Fibroblast of upper back skin (primary cell): ENCODE measurements at regions not wholly inside any gene's neighbourhood (a gene's known extent, or its start where the extent isn't known, plus 50 kb on each side); places are given as distances from the start of the nearest gene placed in this dataset.

ENCODE experiments used
- DNase-seq: peaks from one replicate; pipeline ENCODE4 v3.0.0-alpha.2; 2013

DNA sequence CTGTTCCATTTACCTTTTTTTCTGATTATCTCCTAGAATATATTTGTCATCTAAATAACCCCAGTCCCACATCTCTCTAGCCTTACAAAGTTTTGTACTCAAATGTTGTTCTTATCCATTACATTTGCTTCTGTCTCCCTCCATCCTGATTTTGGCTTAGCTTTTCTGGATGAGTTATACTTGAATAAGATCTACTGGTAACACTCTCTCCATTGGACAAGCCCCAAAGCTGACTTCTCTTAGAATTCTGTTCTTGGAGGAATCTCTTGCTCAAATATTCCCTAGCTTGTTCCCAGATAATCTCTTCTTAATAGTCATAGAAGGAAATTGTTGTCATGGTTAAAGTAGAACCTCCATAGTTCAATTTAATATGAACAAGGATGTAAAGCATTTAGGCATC lies 115.5 kb upstream of the HS3ST1 start:
- no peak for DNase-seq

DNA sequence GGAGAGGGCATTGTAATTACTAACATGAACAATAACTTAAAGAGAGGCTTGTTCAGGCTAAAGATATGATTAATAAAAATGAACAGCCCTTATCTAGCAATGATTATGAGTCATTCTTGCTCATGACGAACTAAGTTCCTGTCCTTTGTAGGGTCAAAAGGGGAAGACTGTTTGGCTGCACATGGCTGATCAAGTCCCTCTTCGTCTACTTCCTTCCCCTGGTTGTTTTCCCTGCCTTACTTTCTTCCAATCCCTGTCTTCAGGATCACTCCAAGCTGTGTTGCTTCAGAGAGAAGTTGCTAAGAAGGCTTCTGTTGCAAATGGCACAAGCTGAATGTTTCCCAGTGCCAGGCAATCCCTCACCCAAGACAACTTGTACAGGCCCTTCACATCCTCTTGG lies 115.0 kb upstream of the HS3ST1 start:
- DNase-seq: no peak

GRCh38 chr4:11542952-11543351 lies 114.3 kb upstream of the HS3ST1 start:
- no peak for DNase-seq

- no peak for DNase-seq
Observed at GRCh38 chr4:11537846-11538245, 109.2 kb upstream of the HS3ST1 start.

DNA sequence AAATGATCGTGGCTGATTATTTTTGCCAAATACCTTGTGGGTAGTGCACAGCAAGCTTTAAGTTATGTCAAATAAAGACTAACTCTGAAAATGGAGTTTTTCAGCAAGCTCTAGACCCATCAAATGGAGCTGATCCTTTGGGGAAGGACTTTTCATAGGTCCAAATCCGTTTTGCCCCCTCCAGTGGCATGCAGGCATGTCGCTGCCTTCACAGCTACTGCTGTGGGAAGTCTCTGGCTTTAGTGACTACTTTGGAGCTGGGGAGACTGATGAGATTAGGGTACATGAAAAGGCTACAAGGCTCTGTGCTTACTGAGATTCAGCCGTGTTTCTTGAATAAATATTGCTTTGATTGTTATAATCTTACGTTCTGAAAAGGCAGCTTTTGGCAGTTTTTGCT lies 106.6 kb upstream of the HS3ST1 start:
- DNase-seq: no peak

DNA sequence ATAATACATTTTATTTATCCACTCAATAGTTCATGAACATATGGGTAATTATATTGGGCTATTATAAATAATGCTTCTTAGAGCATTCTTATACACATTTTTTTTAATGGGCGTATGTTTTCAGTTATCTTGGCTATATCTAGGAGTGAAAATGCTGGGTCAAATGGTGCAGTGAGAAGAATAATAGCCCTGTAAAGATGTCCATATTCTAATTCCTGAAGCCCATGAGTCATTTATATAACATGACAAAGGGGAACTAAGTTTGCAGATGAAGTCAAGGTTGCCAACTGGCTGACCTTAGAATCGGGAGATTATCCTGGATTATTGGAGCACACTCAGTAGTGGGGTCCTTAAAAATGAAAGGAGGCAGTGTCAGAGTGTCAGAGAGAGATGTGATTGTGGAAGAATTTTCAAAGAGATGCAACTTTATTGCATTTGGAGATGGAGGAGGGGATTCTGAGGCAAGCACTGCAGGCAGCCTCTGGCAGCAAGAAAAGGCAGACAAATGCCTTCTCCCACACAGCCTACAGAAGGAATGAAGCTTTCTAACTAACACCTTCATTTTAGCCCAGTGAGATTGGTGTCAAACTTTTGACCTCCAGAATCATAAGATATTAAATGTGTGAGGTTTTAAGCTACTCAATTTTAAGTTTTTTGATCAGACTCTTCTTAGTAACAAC lies 106.1 kb upstream of the HS3ST1 start:
- no peak for DNase-seq

GRCh38 chr4:11532138-11532537 lies 103.4 kb upstream of the HS3ST1 start:
- DNase-seq: no peak

DNA sequence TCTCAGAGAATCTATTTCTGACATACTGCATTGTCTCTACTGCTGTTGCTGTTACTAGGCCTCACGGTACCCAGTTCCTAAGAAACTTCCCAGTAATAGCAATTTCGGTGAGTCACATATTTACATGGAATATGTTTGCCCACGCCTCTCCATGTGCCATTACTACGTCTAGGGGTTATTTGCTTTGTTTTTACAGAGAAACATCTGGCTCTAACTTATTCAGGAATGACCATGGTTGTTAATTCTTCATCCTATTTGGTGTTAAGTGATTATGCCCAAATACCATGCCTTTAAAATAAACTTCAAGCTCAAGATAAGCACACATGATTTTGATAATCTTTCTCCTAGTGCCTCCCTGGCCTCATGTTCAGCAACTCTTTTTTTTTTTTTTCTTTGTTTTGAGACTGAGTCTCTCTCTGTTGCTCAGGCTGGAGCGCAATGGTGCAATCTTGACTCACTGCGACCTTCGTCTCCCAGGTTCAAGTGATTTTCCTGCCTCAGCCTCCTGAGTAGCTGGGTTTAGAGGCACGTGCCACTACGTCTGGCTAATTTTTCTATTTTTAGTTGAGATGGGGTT lies 101.0 kb upstream of the HS3ST1 start:
- no peak for DNase-seq

DNA sequence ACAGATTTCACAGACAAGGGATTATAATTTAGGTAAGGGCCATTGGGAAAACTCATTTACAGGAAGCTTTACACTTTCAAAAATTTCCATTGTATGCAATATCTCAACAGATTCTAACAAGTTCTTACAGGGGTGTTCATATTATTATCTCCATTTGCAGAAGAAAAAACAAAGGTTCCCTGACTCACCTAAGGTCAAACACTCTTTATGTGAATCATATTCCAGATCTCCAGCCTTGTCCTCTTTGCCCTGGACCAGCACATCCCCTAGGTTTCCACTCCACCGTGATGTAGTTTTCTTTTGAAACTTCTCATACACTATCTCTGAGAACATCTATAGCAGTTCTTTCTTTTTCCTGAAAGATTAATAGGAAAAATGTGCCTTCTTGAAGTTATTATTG lies 96.4 kb upstream of the HS3ST1 start:
- no peak for DNase-seq

- no peak for DNase-seq
Observed at GRCh38 chr4:11518754-11519153, 90.1 kb upstream of the HS3ST1 start.

DNA sequence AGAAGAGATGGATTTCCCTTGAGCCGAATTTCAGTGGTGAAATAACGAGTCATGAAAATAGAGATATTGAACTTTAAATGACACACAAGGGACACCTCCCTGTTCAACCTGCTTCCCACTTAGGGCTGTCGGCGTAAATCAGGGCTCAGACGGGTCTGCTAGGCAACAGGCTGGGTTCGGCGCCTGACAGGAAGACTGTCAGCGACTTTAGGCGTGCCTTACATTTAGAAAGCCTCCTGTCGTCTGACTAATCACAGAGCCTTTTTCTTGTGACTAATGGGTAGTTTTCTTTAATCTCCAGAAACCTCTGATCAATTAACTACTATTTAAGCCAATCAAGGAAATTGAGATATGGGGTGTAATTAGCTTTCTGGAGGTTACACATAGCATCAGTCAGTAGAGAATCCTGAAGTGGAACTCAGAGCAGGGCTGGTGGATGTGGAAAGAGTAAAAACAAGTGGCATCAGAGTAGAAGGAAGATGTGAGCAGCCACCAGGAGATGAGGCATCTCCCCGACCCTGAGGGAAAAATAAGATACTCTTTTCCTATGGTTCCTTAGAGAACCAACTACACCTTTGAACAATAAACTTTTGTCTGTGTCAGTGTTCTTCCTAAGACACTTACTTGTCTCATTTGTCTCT lies 86.2 kb upstream of the HS3ST1 start:
- no peak for DNase-seq

- DNase-seq: no peak
Observed at GRCh38 chr4:11514003-11514402, 85.3 kb upstream of the HS3ST1 start.

DNA sequence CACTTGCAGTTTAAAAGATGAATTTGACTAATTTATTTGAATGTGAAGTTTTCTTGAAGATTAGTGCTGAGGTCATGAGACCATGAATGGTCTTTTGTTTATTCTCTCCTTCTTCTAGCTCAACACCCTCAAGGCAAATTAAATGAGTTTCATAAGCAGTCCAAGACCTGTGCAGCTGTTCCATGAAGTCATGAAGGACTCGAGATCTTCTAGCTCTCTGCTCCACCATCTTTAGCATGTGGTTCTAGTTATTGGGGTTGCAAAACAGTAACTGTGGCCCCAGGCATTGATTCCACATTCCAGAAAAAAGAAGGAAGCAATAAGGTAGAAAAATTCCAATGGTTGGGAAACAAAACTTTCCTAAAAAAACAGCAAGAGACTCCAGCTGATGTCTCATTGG lies 84.2 kb upstream of the HS3ST1 start:
- peak; percentile 5 for DNase-seq

DNA sequence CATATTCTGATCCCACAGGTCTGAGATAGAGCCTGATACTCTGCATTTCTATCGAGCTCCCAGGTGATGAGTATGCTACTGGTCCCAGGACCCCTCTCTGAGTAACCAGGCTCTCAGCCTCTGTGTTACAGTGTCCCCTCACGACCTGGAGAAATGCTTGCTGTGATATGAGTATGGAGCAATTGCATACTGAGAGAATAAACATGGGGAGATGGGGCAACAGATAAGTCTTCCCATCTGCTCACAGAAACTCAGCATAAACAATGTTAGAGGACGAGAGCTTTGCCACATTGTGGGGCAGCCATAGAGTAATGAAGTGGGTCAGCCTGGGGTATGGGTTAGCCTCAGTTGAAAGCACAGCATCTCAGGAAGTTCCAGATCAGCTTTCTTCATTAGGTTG lies 82.6 kb upstream of the HS3ST1 start:
- no peak for DNase-seq

DNA sequence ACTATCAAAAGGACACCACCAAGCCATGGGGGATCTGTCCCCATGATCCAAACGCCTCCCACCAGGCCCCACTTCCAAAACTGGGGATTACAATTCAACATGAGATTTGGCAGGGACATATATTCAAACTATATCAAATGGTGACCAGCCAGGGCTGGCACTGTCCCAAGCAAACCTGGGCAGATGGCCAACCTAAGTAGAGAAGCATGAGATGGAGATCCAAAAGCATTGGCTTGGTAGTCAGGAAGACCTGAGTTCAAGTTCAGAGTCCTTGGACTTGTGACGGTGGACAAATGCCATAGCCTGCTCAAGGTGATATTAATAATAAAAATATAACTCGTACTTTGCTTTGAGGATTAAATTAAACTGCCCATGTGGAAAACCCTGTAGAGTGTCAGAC lies 79.2 kb upstream of the HS3ST1 start:
- no peak for DNase-seq

DNA sequence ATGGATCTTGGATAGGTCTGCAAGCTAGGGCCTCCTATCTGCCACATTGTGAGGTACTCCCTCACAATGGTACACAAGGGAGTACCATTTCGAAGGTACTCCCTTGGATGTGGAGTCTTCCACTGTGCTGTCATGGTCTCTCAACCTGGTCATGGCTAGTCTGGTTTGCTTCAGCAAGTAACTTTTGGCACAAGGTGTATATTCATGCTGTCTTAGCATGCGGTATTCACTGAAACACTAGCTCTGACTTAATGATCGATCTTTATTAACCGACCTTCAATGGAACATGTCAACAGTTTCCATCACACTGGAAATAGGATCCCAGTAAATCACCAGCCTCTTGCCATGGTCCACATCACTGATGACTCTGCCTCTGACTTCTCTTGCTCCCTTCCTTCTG lies 77.5 kb upstream of the HS3ST1 start:
- no peak for DNase-seq

GRCh38 chr4:11505221-11505971 lies 76.7 kb upstream of the HS3ST1 start:
- DNase-seq: no peak

DNA sequence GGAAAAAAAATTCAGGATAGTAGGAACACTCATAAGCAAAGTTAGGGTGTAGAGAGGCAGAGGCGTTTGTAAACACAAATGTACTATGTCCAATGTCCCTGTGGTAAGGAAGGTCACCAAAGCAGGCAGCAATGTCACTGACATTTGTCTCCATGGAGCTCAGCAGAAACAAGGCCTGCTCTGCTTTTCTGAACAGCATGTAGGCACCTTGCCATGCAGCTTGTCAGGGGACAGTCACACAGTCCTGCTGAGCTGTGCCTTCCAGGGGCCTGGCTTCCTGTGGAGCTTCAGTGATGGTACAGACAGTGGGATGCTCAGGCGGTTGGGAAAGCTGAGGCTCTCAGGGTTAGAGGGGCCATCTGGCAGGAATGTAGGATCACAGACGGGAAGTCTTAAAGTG lies 74.5 kb upstream of the HS3ST1 start:
- DNase-seq: no peak

GRCh38 chr4:11497972-11498371 lies 69.3 kb upstream of the HS3ST1 start:
- DNase-seq: no peak

DNA sequence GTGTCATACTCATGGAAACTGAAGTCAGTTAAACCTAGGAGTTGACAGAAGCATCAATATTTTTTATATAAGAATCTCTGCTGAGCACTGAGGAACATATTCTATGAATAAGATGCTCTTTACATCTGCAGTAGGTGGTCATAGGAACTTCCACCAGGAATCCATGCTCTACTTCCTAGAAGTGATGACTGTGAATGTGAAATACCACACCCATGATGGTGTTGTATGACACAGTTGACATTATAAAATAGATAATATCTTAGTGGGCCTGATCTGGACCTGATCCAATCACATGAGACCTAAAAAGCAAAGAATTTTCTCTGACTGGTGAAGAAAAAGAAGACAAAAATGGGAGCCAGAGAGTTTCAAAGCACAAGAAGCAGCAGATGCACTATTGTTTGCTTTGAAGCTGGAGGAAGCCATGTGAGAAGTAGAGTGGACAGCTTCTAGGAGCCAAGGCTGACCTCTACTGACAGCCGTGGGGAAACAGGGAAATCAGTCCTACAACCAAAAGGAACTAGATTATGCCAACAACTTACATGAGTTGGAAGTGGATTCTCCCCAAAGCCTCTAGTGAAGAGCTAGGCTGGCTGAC lies 68.6 kb upstream of the HS3ST1 start:
- DNase-seq: no peak

GRCh38 chr4:11496351-11496829 lies 67.7 kb upstream of the HS3ST1 start:
- DNase-seq: no peak

- DNase-seq: no peak
Observed at GRCh38 chr4:11495818-11496217, 67.1 kb upstream of the HS3ST1 start.

DNA sequence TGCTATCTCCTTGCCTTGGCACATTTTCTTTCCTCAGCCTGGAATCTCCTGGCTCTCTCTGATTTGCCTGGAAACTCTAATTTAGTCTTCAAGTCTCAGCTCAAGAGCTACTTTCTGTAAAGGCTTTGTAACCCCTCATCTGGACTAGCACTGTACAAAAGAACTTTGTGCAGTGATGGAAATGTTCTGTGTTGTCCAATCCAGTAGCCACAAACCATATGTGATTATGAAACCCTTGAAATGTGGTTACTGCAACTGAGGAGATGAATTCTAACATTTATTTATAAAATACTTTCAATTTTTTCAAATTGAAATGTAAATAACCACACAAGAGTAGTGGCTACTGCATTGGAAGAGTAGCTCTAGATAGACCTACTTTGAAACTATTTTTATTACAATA lies 66.6 kb upstream of the HS3ST1 start:
- no peak for DNase-seq
